H9 (cell line): ENCODE measurements at regions not wholly inside any gene's neighbourhood (a gene's known extent, or its start where the extent isn't known, plus 50 kb on each side); places are given as distances from the start of the nearest gene placed in this dataset.

Source experiments
- DNase-seq: peaks from one replicate; pipeline ENCODE4 v3.0.0-alpha.2; 2017
- H2AFZ ChIP-seq: one replicate; pipeline ENCODE4 v1.6.1; 2013; ENCODE audit warnings: mild to moderate bottlenecking, low read length, control low read depth, moderate library complexity
- H2AK5ac ChIP-seq: 2 replicates; pipeline ENCODE4 v1.6.1; 2013; ENCODE audit warnings: low read length, control low read depth, mixed read lengths; ENCODE audit not compliant: insufficient read length
- H2BK120ac ChIP-seq: one replicate; pipeline ENCODE4 v1.6.1; 2013; ENCODE audit warnings: low read depth, mild to moderate bottlenecking, low read length, control low read depth, inconsistent platforms; ENCODE audit not compliant: poor library complexity, severe bottlenecking
- H2BK12ac ChIP-seq: 2 replicates; pipeline ENCODE4 v1.6.1; 2013; ENCODE audit warnings: low read length, control low read depth, mixed read lengths, low read depth; ENCODE audit not compliant: insufficient read length
- H2BK15ac ChIP-seq: 2 replicates; pipeline ENCODE4 v1.6.1; 2013; ENCODE audit warnings: low read depth, low read length, control low read depth
- H2BK20ac ChIP-seq: one replicate; pipeline ENCODE4 v1.6.1; 2013; ENCODE audit warnings: low read depth, mild to moderate bottlenecking, low read length, control low read depth, inconsistent platforms; ENCODE audit not compliant: poor library complexity, severe bottlenecking
- H2BK5ac ChIP-seq: 2 replicates; pipeline ENCODE4 v1.6.1; 2013; ENCODE audit warnings: low read length, control low read depth, mixed read lengths; ENCODE audit not compliant: insufficient read length
- H3K14ac ChIP-seq: 2 replicates; pipeline ENCODE4 v1.6.1; 2013; ENCODE audit warnings: low read length, control low read depth; ENCODE audit not compliant: insufficient read depth
- H3K18ac ChIP-seq: 2 replicates; pipeline ENCODE4 v1.6.1; 2013; ENCODE audit warnings: low read depth, mild to moderate bottlenecking, mixed read lengths, low read length, control low read depth; ENCODE audit not compliant: insufficient read length
- H3K23ac ChIP-seq: 2 replicates; pipeline ENCODE4 v1.6.1; 2013; ENCODE audit warnings: low read length, control low read depth, mixed read lengths, low read depth; ENCODE audit not compliant: insufficient read length
- H3K23me2 ChIP-seq: 2 replicates; pipeline ENCODE4 v1.6.1; 2013; ENCODE audit warnings: low read depth, mild to moderate bottlenecking, mixed read lengths, low read length, control low read depth; ENCODE audit not compliant: insufficient read length, poor library complexity, severe bottlenecking
- H3K27ac ChIP-seq: 2 replicates; pipeline ENCODE4 v1.5.1; 2013; ENCODE audit warnings: low read length, control low read depth, mixed read lengths, low read depth; ENCODE audit not compliant: insufficient read length
- H3K27me3 ChIP-seq: 2 replicates; pipeline ENCODE4 v1.6.1; 2013; ENCODE audit warnings: low read length, control low read depth, inconsistent platforms; ENCODE audit not compliant: insufficient read depth
- H3K4ac ChIP-seq: 2 replicates; pipeline ENCODE4 v1.6.1; 2013; ENCODE audit warnings: low read depth, mild to moderate bottlenecking, control low read depth, inconsistent platforms, low read length, moderate library complexity
- H3K4me1 ChIP-seq: 2 replicates; pipeline ENCODE4 v1.6.1; 2013; ENCODE audit warnings: low read length, control low read depth, inconsistent platforms; ENCODE audit not compliant: insufficient read depth
- H3K4me2 ChIP-seq: 2 replicates; pipeline ENCODE4 v1.6.1; 2013; ENCODE audit warnings: low read length, control low read depth, mixed read lengths; ENCODE audit not compliant: insufficient read length, insufficient read depth
- H3K56ac ChIP-seq: 2 replicates; pipeline ENCODE4 v1.6.1; 2013; ENCODE audit warnings: low read depth, mild to moderate bottlenecking, mixed read lengths, low read length, control low read depth; ENCODE audit not compliant: insufficient read length
- H3K79me1 ChIP-seq: 2 replicates; pipeline ENCODE4 v1.6.1; 2013; ENCODE audit warnings: low read depth, mild to moderate bottlenecking, moderate library complexity, low read length, control low read depth, inconsistent platforms; ENCODE audit not compliant: insufficient read depth, poor library complexity, severe bottlenecking
- H3K79me2 ChIP-seq: 2 replicates; pipeline ENCODE4 v1.6.1; 2013; ENCODE audit warnings: low read length, control low read depth, inconsistent platforms; ENCODE audit not compliant: insufficient read depth
- H3K9ac ChIP-seq: 2 replicates; pipeline ENCODE4 v1.6.1; 2013; ENCODE audit warnings: low read length, control low read depth, mixed read lengths; ENCODE audit not compliant: insufficient read length; ENCODE audit errors: extremely low read depth
- H3K9me3 ChIP-seq: one replicate; pipeline ENCODE4 v1.6.1; 2013; ENCODE audit warnings: low read depth, low read length, inconsistent platforms; ENCODE audit not compliant: control insufficient read depth
- H3T11ph ChIP-seq: one replicate; pipeline ENCODE4 v1.6.1; 2013; ENCODE audit warnings: mild to moderate bottlenecking, low read length, control low read depth, inconsistent platforms
- H4K20me1 ChIP-seq: one replicate; pipeline ENCODE4 v1.6.1; 2013; ENCODE audit not compliant: control insufficient read depth, insufficient read length, insufficient read depth
- H4K5ac ChIP-seq: 2 replicates; pipeline ENCODE4 v1.6.1; 2013; ENCODE audit warnings: low read depth, mild to moderate bottlenecking, mixed read lengths, low read length, control low read depth; ENCODE audit not compliant: insufficient read length
- H4K8ac ChIP-seq: replicated peaks from 2 replicates; pipeline ENCODE4 v1.6.1; 2013; ENCODE audit warnings: low read length, control low read depth, mixed read lengths, low read depth; ENCODE audit not compliant: insufficient read length
- H4K91ac ChIP-seq: 2 replicates; pipeline ENCODE4 v1.6.1; 2013; ENCODE audit warnings: low read depth, mild to moderate bottlenecking, moderate library complexity, mixed read lengths, low read length, control low read depth; ENCODE audit not compliant: insufficient read length
- H3K27ac Mint-ChIP-seq, 3 experiments: 2 replicates in 2 of 3; 3 replicates in 1 of 3; pipeline ENCODE4 v1.8.0; 2020 to 2021; ENCODE audit warnings: mixed read lengths in 3 of 3, mild to moderate bottlenecking in 1 of 3, moderate library complexity in 1 of 3
- H3K27me3 Mint-ChIP-seq: 2 replicates; pipeline ENCODE4 v1.8.0; 2021; ENCODE audit warnings: low read depth, mild to moderate bottlenecking, moderate library complexity, mixed read lengths
- H3K36me3 Mint-ChIP-seq, 3 experiments: 2 replicates in 2 of 3; 3 replicates in 1 of 3; pipeline ENCODE4 v1.8.0; 2020 to 2021; ENCODE audit warnings: low read depth in 3 of 3, mixed read lengths in 3 of 3; ENCODE audit not compliant: insufficient read depth in 1 of 3
- H3K4me1 Mint-ChIP-seq, 2 experiments: 2 replicates each; pipeline ENCODE4 v1.8.0; 2020; ENCODE audit warnings: mixed read lengths in 2 of 2
- H3K4me3 Mint-ChIP-seq, 2 experiments: 2 replicates in 1 of 2; 3 replicates in 1 of 2; pipeline ENCODE4 v1.8.0; 2020 to 2021; ENCODE audit warnings: mild to moderate bottlenecking in 2 of 2, mixed read lengths in 2 of 2, moderate library complexity in 1 of 2
- H3K9me3 Mint-ChIP-seq, 2 experiments: 2 replicates in 1 of 2; 3 replicates in 1 of 2; pipeline ENCODE4 v1.8.0; 2020; ENCODE audit warnings: mild to moderate bottlenecking in 2 of 2, mixed read lengths in 2 of 2, moderate library complexity in 1 of 2
- CTCF ChIP-seq: fragments of 200-600 bp; sonication (generic); conservative IDR thresholded peaks from 3 replicates; pipeline ENCODE4 v1.8.0; 2021; ENCODE audit warnings: antibody characterized with exemption, mild to moderate bottlenecking
- WGBS: extraction: QIAGEN DNeasy Blood & Tissue Kit; methylation state at CpG from one replicate; pipeline ENCODE4 v1.1.7; 2013; ENCODE audit warnings: missing lambda C conversion rate, low lambda C conversion rate, mixed read lengths; ENCODE audit not compliant: insufficient read length; ENCODE audit errors: extremely low coverage; 5-methylcytosine and 5-hydroxymethylcytosine counted together

- H3K4me3 Mint-ChIP-seq: no peak overlapping the region
These were observed 63.6 kb upstream of the PTCHD1 start for GRCh38 chrX:23271026-23271425.

More at GRCh38 chrX:23271026-23271425, 63.6 kb upstream of the PTCHD1 start:
- Histone ChIP-seq H2BK5ac (no peak overlapping the region), H3K23me2 (no peaks in the 10 kb centered on the region), H2AK5ac (no peak overlapping the region), H4K8ac (no peak overlapping the region), H3K9ac (no peak overlapping the region), H4K5ac (no peak overlapping the region), H2BK12ac (no peak overlapping the region), H3K79me2 (no peaks in the 10 kb centered on the region), H3K4ac (no peak overlapping the region), H2AFZ (no peak overlapping the region), H3K23ac (no peak overlapping the region), H3K4me1 (no peaks in the 10 kb centered on the region), H3T11ph (no peak overlapping the region), H3K79me1 (no peaks in the 10 kb centered on the region), H3K14ac (no peak overlapping the region), H3K56ac (no peak overlapping the region), H3K9me3 (no peaks in the 10 kb centered on the region), H3K4me2 (no peak overlapping the region), H3K18ac (no peak overlapping the region), H3K27ac (no peak overlapping the region), H2BK15ac (no peak overlapping the region), H2BK120ac (no peak overlapping the region), H4K20me1 (no peaks in the 10 kb centered on the region), H3K27me3 (no peaks in the 10 kb centered on the region), H2BK20ac (no peak overlapping the region), H4K91ac (no peak overlapping the region)
- no peaks in the 10 kb centered on the region for H3K27me3 Mint-ChIP-seq
- WGBS: no CpG with 5 or more reads among the region's 4 CpGs
- H3K4me1 Mint-ChIP-seq: peaks cover 0 to 3% of the 10 kb centered on the region in 2 experiments; a peak in 1 of 4 replicates
- no peaks in the 10 kb centered on the region for H3K36me3 Mint-ChIP-seq
- no peak for TF ChIP-seq CTCF
- no peak for DNase-seq
- no peak overlapping the region for H3K27ac Mint-ChIP-seq
- H3K9me3 Mint-ChIP-seq: peaks cover under 1 to 19% of the 10 kb centered on the region in 2 experiments; a peak in 4 of 5 replicates
